HUES48 (cell line): ENCODE measurements at regions not wholly inside any gene's neighbourhood (a gene's known extent, or its start where the extent isn't known, plus 50 kb on each side); places are given as distances from the start of the nearest gene placed in this dataset.

Experiments used
- H3K27ac ChIP-seq: one replicate; pipeline ENCODE4 v1.7.0; 2013; ENCODE audit warnings: low read depth, low read length, inconsistent platforms
- H3K27me3 ChIP-seq: 2 replicates; pipeline ENCODE4 v1.6.1; 2013; ENCODE audit warnings: mild to moderate bottlenecking, low read length; ENCODE audit not compliant: control insufficient read depth, insufficient read depth
- H3K36me3 ChIP-seq: 2 replicates; pipeline ENCODE4 v1.6.1; 2013; ENCODE audit warnings: low read length; ENCODE audit not compliant: control insufficient read depth, insufficient read depth
- H3K4me1 ChIP-seq: 2 replicates; pipeline ENCODE4 v1.6.1; 2013; ENCODE audit warnings: mild to moderate bottlenecking, low read length; ENCODE audit not compliant: control insufficient read depth, insufficient read depth
- H3K4me3 ChIP-seq: 2 replicates; pipeline ENCODE4 v1.5.1; 2013; ENCODE audit warnings: mild to moderate bottlenecking, low read depth, low read length
- H3K9ac ChIP-seq: 2 replicates; pipeline ENCODE4 v1.6.1; 2013; ENCODE audit warnings: mild to moderate bottlenecking, low read depth, low read length, moderate library complexity
- H3K9me3 ChIP-seq: 2 replicates; pipeline ENCODE4 v1.6.1; 2013; ENCODE audit warnings: low read length; ENCODE audit not compliant: control insufficient read depth, insufficient read depth

GRCh38 chr1:198472997-198473396 is 67.5 kb downstream of the ATP6V1G3 start:
- Histone ChIP-seq H3K27me3 (no peaks in the 10 kb centered on the region), H3K4me1 (no peaks in the 10 kb centered on the region), H3K27ac (no peak overlapping the region), H3K36me3 (no peaks in the 10 kb centered on the region), H3K4me3 (no peak overlapping the region), H3K9me3 (no peaks in the 10 kb centered on the region), H3K9ac (no peak overlapping the region)

- Histone ChIP-seq H3K4me3 (no peak overlapping the region), H3K27ac (no peak overlapping the region), H3K9ac (no peak overlapping the region), H3K4me1 (peaks cover 4% of the 10 kb centered on the region; the same call in 1 of the 2 replicates), H3K27me3 (no peaks in the 10 kb centered on the region), H3K9me3 (no peaks in the 10 kb centered on the region), H3K36me3 (no peaks in the 10 kb centered on the region)
These were observed 68.4 kb downstream of the ATP6V1G3 start for GRCh38 chr1:198472119-198472518.

GRCh38 chr1:198467907-198468306 is 72.6 kb downstream of the ATP6V1G3 start:
- H3K9me3 ChIP-seq: no peaks in the 10 kb centered on the region
- no peak overlapping the region for H3K9ac ChIP-seq
- H3K27me3 ChIP-seq: no peaks in the 10 kb centered on the region
- peaks cover 4% of the 10 kb centered on the region; the same call in 1 of the 2 replicates for H3K4me1 ChIP-seq
- H3K27ac ChIP-seq: no peak overlapping the region
- H3K36me3 ChIP-seq: no peaks in the 10 kb centered on the region
- no peak overlapping the region for H3K4me3 ChIP-seq

GRCh38 chr1:198467342-198467741 is 73.1 kb downstream of the ATP6V1G3 start:
- Histone ChIP-seq H3K27ac (no peak overlapping the region), H3K4me1 (peaks cover 4% of the 10 kb centered on the region; the same call in 1 of the 2 replicates), H3K4me3 (no peak overlapping the region), H3K27me3 (no peaks in the 10 kb centered on the region), H3K36me3 (no peaks in the 10 kb centered on the region), H3K9me3 (no peaks in the 10 kb centered on the region), H3K9ac (no peak overlapping the region)

- Histone ChIP-seq H3K27me3 (no peaks in the 10 kb centered on the region), H3K4me3 (no peak overlapping the region), H3K36me3 (no peaks in the 10 kb centered on the region), H3K9me3 (no peaks in the 10 kb centered on the region), H3K9ac (no peak overlapping the region), H3K4me1 (peaks cover 4% of the 10 kb centered on the region; the same call in 1 of the 2 replicates), H3K27ac (no peak overlapping the region)
These were observed 75.0 kb downstream of the ATP6V1G3 start for GRCh38 chr1:198465201-198466144.

- Histone ChIP-seq H3K4me3 (no peak overlapping the region), H3K36me3 (no peaks in the 10 kb centered on the region), H3K9me3 (no peaks in the 10 kb centered on the region), H3K27me3 (no peaks in the 10 kb centered on the region), H3K4me1 (peaks cover 4% of the 10 kb centered on the region; the same call in 1 of the 2 replicates), H3K9ac (no peak overlapping the region), H3K27ac (no peak overlapping the region)
These were observed 76.8 kb downstream of the ATP6V1G3 start for GRCh38 chr1:198463709-198464108.

- Histone ChIP-seq H3K4me1 (no peaks in the 10 kb centered on the region), H3K9ac (no peak overlapping the region), H3K4me3 (no peak overlapping the region), H3K27me3 (no peaks in the 10 kb centered on the region), H3K9me3 (no peaks in the 10 kb centered on the region), H3K27ac (no peak overlapping the region), H3K36me3 (no peaks in the 10 kb centered on the region)
These were observed 78.0 kb downstream of the ATP6V1G3 start for GRCh38 chr1:198462365-198463019.

GRCh38 chr1:198455966-198456365 is 84.5 kb downstream of the ATP6V1G3 start:
- Histone ChIP-seq H3K27me3 (no peaks in the 10 kb centered on the region), H3K4me1 (no peaks in the 10 kb centered on the region), H3K4me3 (no peak overlapping the region), H3K9me3 (no peaks in the 10 kb centered on the region), H3K36me3 (no peaks in the 10 kb centered on the region), H3K9ac (no peak overlapping the region), H3K27ac (no peak overlapping the region)

- Histone ChIP-seq H3K27me3 (no peaks in the 10 kb centered on the region), H3K4me3 (no peak overlapping the region), H3K9ac (no peak overlapping the region), H3K4me1 (no peaks in the 10 kb centered on the region), H3K9me3 (no peaks in the 10 kb centered on the region), H3K36me3 (no peaks in the 10 kb centered on the region), H3K27ac (no peak overlapping the region)
These were observed 90.6 kb downstream of the ATP6V1G3 start for GRCh38 chr1:198449727-198450433.

- H3K9me3 ChIP-seq: no peaks in the 10 kb centered on the region
- no peak overlapping the region for H3K9ac ChIP-seq
- H3K27ac ChIP-seq: no peak overlapping the region
- no peaks in the 10 kb centered on the region for H3K36me3 ChIP-seq
- H3K27me3 ChIP-seq: no peaks in the 10 kb centered on the region
- H3K4me1 ChIP-seq: no peaks in the 10 kb centered on the region
- H3K4me3 ChIP-seq: no peak overlapping the region
These were observed 91.2 kb downstream of the ATP6V1G3 start for GRCh38 chr1:198449261-198449660.
